ENCODE measurements at regions not wholly inside any gene's neighbourhood (a gene's known extent, or its start where the extent isn't known, plus 50 kb on each side); places are given as distances from the start of the nearest gene placed in this dataset.

DNA sequence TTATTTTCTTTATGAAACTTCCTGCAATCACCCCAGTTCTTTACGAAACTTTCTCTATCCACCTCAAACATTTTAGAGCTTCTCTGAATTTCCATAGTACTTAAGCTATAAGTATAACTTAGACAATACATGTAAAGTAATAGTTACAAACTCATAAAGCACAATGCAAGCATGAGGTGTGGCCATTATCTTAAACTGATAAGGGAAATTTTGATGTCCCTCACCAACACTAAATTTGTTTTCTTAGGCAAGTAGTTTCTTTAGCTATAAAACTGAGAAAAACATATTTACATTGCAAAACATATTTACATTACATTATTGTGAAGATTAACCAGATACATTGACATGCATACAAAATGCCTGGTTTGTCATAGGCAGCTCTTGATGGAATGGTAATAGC is 146.4 kb upstream of the ATP1B1 start:
- Histone ChIP-seq H3K4me3 (ENCODE audit: low read depth, low read length, poor library complexity, severe bottlenecking) (no peak overlapping the region), H3K27me3 (replicated peaks; ENCODE audit: insufficient read depth, low read depth, low read length, poor library complexity) (no peaks in the 10 kb centered on the region), H3K9me3 (ENCODE audit: low read depth, low read length, poor library complexity, severe bottlenecking) (no peaks in the 10 kb centered on the region), H3K27ac (ENCODE audit: low read depth, low read length, poor library complexity, severe bottlenecking) (no peak overlapping the region), H3K36me3 (ENCODE audit: insufficient read depth, low read length, poor library complexity, severe bottlenecking) (no peaks in the 10 kb centered on the region), H3K4me1 (ENCODE audit: insufficient read depth, low read length, poor library complexity, severe bottlenecking) (no peaks in the 10 kb centered on the region)
- ChIA-PET CTCF (no interaction called here), POLR2A (ENCODE audit: low non-redundant PET) (no interaction called here)
- BruUV-seq (replicated peaks) = no TSS peak
- intact Hi-C loops (cut with micrococcal nuclease; ENCODE audit: unreplicated experiment) = no loop called here
- TF ChIP-seq EZH2 (IDR thresholded peaks at IDR 0.05; ENCODE audit: borderline replicate concordance, low read depth, low read length, poor library complexity, severe bottlenecking) = no peak
- TF ChIP-seq, protein P1, sequence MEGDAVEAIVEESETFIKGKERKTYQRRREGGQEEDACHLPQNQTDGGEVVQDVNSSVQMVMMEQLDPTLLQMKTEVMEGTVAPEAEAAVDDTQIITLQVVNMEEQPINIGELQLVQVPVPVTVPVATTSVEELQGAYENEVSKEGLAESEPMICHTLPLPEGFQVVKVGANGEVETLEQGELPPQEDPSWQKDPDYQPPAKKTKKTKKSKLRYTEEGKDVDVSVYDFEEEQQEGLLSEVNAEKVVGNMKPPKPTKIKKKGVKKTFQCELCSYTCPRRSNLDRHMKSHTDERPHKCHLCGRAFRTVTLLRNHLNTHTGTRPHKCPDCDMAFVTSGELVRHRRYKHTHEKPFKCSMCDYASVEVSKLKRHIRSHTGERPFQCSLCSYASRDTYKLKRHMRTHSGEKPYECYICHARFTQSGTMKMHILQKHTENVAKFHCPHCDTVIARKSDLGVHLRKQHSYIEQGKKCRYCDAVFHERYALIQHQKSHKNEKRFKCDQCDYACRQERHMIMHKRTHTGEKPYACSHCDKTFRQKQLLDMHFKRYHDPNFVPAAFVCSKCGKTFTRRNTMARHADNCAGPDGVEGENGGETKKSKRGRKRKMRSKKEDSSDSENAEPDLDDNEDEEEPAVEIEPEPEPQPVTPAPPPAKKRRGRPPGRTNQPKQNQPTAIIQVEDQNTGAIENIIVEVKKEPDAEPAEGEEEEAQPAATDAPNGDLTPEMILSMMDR (conservative IDR thresholded peaks at IDR 0.05; ENCODE audit: low read depth, low read length) = no peak
- no peak for DNase-seq (ENCODE audit: low spot score)

DNA sequence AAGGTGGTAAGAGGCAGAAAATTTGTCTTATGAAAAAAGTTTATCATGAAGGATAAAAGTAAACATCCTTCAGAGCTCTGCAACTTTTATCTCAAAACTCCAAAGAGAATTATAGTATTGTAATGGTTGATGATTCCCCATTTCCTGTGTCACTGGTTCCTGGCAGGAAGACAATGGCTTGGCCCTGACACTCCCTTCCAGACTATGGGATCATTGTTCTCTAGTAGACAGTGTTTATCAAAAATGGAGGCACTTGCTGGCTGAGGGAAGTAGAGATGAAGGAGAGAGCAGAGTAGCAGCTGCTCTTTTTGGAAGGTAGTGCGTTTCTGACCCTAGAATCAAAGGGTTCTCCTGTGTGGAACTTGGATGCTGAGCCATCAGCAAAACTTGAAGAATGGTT is 145.9 kb upstream of the ATP1B1 start:
- H3K36me3 ChIP-seq (ENCODE audit: insufficient read depth, low read length, poor library complexity, severe bottlenecking) = no peaks in the 10 kb centered on the region
- no peak overlapping the region for H3K27ac ChIP-seq (ENCODE audit: low read depth, low read length, poor library complexity, severe bottlenecking)
- POLR2A ChIA-PET (ENCODE audit: low non-redundant PET) = interaction anchor here (0.6 kb wide), 1 partner anchor 136 kb away, joined by 3 read pairs; no protein-coding TSS in a partner anchor
- DNase-seq (ENCODE audit: low spot score) = no peak
- H3K4me1 ChIP-seq (ENCODE audit: insufficient read depth, low read length, poor library complexity, severe bottlenecking) = no peaks in the 10 kb centered on the region
- no peaks in the 10 kb centered on the region for H3K27me3 ChIP-seq (replicated peaks; ENCODE audit: insufficient read depth, low read depth, low read length, poor library complexity)
- CTCF ChIA-PET = no interaction called here
- H3K9me3 ChIP-seq (ENCODE audit: low read depth, low read length, poor library complexity, severe bottlenecking) = no peaks in the 10 kb centered on the region
- intact Hi-C loops (cut with micrococcal nuclease; ENCODE audit: unreplicated experiment) = no loop called here
- no TSS peak for BruUV-seq (replicated peaks)
- TF ChIP-seq, protein P1 (conservative IDR thresholded peaks at IDR 0.05; ENCODE audit: low read depth, low read length) = no peak
- TF ChIP-seq EZH2 (IDR thresholded peaks at IDR 0.05; ENCODE audit: borderline replicate concordance, low read depth, low read length, poor library complexity, severe bottlenecking) = no peak
- no peak overlapping the region for H3K4me3 ChIP-seq (ENCODE audit: low read depth, low read length, poor library complexity, severe bottlenecking)

DNA sequence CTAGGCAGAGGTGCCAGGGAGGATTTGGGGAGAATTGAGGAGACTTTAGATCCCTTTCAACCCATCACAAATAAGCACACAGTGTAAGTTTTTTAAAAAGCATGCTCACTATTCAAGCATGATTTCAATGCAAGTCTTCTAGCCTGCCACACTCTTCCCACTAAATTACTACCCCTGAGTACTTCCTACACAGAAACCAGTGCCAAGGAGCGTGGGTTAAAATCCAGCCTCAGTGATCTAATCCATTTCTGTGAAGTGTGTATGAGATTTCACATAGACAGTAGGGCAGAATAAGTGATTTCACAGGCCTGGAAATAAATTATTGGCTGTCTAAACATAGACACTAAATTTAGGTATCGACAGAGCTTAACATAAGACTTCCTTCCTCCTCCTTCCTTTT is 142.9 kb upstream of the ATP1B1 start:
- H3K9me3 ChIP-seq (ENCODE audit: low read depth, low read length, poor library complexity, severe bottlenecking) = no peaks in the 10 kb centered on the region
- DNase-seq (ENCODE audit: low spot score) = no peak
- H3K4me3 ChIP-seq (ENCODE audit: low read depth, low read length, poor library complexity, severe bottlenecking) = no peak overlapping the region
- no peaks in the 10 kb centered on the region for H3K27me3 ChIP-seq (replicated peaks; ENCODE audit: insufficient read depth, low read depth, low read length, poor library complexity)
- TF ChIP-seq EZH2 (IDR thresholded peaks at IDR 0.05; ENCODE audit: borderline replicate concordance, low read depth, low read length, poor library complexity, severe bottlenecking) = no peak
- TF ChIP-seq, protein P1 (conservative IDR thresholded peaks at IDR 0.05; ENCODE audit: low read depth, low read length) = no peak
- no peaks in the 10 kb centered on the region for H3K36me3 ChIP-seq (ENCODE audit: insufficient read depth, low read length, poor library complexity, severe bottlenecking)
- POLR2A ChIA-PET (ENCODE audit: low non-redundant PET) = no interaction called here
- no TSS peak for BruUV-seq (replicated peaks)
- intact Hi-C loops (cut with micrococcal nuclease; ENCODE audit: unreplicated experiment) = no loop called here
- no peaks in the 10 kb centered on the region for H3K4me1 ChIP-seq (ENCODE audit: insufficient read depth, low read length, poor library complexity, severe bottlenecking)
- CTCF ChIA-PET = no interaction called here
- H3K27ac ChIP-seq (ENCODE audit: low read depth, low read length, poor library complexity, severe bottlenecking) = no peak overlapping the region
